ENCODE measurements at regions not wholly inside any gene's neighbourhood (a gene's known extent, or its start where the extent isn't known, plus 50 kb on each side); places are given as distances from the start of the nearest gene placed in this dataset.

- no peak for TF ChIP-seq EZH2phosphoT487 (conservative IDR thresholded peaks at IDR 0.05; ENCODE audit: low read length)
- TF ChIP-seq CTCF (IDR thresholded peaks at IDR 0.05; ENCODE audit: insufficient read depth, low read length, poor library complexity, severe bottlenecking) = no peak
Observed at GRCh38 chr1:38500352-38500751, 359.2 kb downstream of the RRAGC start.
